ENCODE measurements at regions not wholly inside any gene's neighbourhood (a gene's known extent, or its start where the extent isn't known, plus 50 kb on each side); places are given as distances from the start of the nearest gene placed in this dataset.

GRCh38 chr6:94893327-94893726 is 684.0 kb upstream of the MANEA start (continued):
- TF ChIP-seq ZNF574 (CRISPR knock-in tag; IDR thresholded peaks at IDR 0.05) (no peak), ASH2L (IDR thresholded peaks at IDR 0.05; ENCODE audit: insufficient read length, low read depth, low read length) (no peak), YY1 (IDR thresholded peaks at IDR 0.05; ENCODE audit: insufficient read depth, insufficient replicate concordance, low read depth, low read length) (no peak), TIGD3 (CRISPR knock-in tag; IDR thresholded peaks at IDR 0.05; ENCODE audit: borderline replicate concordance) (no peak), ARID4A (CRISPR knock-in tag; IDR thresholded peaks at IDR 0.05; ENCODE audit: borderline replicate concordance) (no peak), IKZF4 (CRISPR knock-in tag; IDR thresholded peaks at IDR 0.05; ENCODE audit: borderline replicate concordance, low read depth, not compliant biosample characterization) (no peak), ZHX2 (IDR thresholded peaks at IDR 0.05; ENCODE audit: low read depth) (no peak), ZHX2 (CRISPR knock-in tag; IDR thresholded peaks at IDR 0.05; ENCODE audit: borderline replicate concordance) (no peak), SMARCE1 (IDR thresholded peaks at IDR 0.05; ENCODE audit: borderline replicate concordance) (no peak), ZMYM2 (CRISPR knock-in tag; IDR thresholded peaks at IDR 0.05) (no peak), CENPT (CRISPR knock-in tag; IDR thresholded peaks at IDR 0.05; ENCODE audit: low read depth) (no peak)

Measured in HepG2 (cell line).